KMS-11 (cell line): ENCODE measurements at regions not wholly inside any gene's neighbourhood (a gene's known extent, or its start where the extent isn't known, plus 50 kb on each side); places are given as distances from the start of the nearest gene placed in this dataset.
A peak's percentile ranks its signal among the peaks of the same experiment; 100 is the strongest.

Experiments used
- H2AFZ ChIP-seq: fragments of 200-600 bp; sonication (generic); 2 replicates; pipeline ENCODE4 v1.6.1; 2016; ENCODE audit warnings: antibody characterized with exemption, mixed run types, low read depth
- H3K27ac ChIP-seq: fragments of 200-600 bp; sonication (generic); 2 replicates; pipeline ENCODE4 v1.6.1; 2016; ENCODE audit warnings: mild to moderate bottlenecking, mixed run types
- H3K27me3 ChIP-seq: fragments of 200-600 bp; sonication (generic); 2 replicates; pipeline ENCODE4 v1.6.1; 2017; ENCODE audit warnings: mild to moderate bottlenecking, low read depth, mixed run types, moderate library complexity; ENCODE audit not compliant: insufficient read depth
- H3K36me3 ChIP-seq: fragments of 200-600 bp; sonication (generic); 2 replicates; pipeline ENCODE4 v1.6.1; 2017; ENCODE audit warnings: mild to moderate bottlenecking, mixed run types; ENCODE audit not compliant: insufficient read depth
- H3K4me1 ChIP-seq: fragments of 200-600 bp; sonication (generic); 2 replicates; pipeline ENCODE4 v1.6.1; 2016; ENCODE audit warnings: mild to moderate bottlenecking, low read depth, mixed run types; ENCODE audit not compliant: poor library complexity, severe bottlenecking
- H3K4me2 ChIP-seq: fragments of 200-600 bp; sonication (generic); 2 replicates; pipeline ENCODE4 v1.7.0; 2016; ENCODE audit warnings: mild to moderate bottlenecking, mixed run types
- H3K4me3 ChIP-seq: fragments of 200-600 bp; sonication (generic); IDR thresholded peaks from 2 replicates; pipeline ENCODE4 v1.6.1; 2017; ENCODE audit warnings: low read depth, low read length, mixed read lengths; ENCODE audit not compliant: insufficient read depth
- H3K79me2 ChIP-seq: fragments of 200-600 bp; sonication (generic); 2 replicates; pipeline ENCODE4 v1.6.1; 2016; ENCODE audit warnings: low read depth, mixed run types; ENCODE audit not compliant: insufficient read depth
- H3K9ac ChIP-seq: fragments of 200-600 bp; sonication (generic); 2 replicates; pipeline ENCODE4 v1.6.1; 2016; ENCODE audit warnings: mild to moderate bottlenecking, mixed run types
- H4K20me1 ChIP-seq: fragments of 200-600 bp; sonication (generic); 2 replicates; pipeline ENCODE4 v1.6.1; 2016; ENCODE audit warnings: mild to moderate bottlenecking, mixed run types; ENCODE audit not compliant: insufficient read depth
- CTCF ChIP-seq: fragments of 200-600 bp; sonication (generic); conservative IDR thresholded peaks from 2 replicates; pipeline ENCODE4 v1.6.1; 2017; ENCODE audit warnings: low read depth, mild to moderate bottlenecking, antibody characterized with exemption, low read length, moderate library complexity, mixed read lengths

DNA sequence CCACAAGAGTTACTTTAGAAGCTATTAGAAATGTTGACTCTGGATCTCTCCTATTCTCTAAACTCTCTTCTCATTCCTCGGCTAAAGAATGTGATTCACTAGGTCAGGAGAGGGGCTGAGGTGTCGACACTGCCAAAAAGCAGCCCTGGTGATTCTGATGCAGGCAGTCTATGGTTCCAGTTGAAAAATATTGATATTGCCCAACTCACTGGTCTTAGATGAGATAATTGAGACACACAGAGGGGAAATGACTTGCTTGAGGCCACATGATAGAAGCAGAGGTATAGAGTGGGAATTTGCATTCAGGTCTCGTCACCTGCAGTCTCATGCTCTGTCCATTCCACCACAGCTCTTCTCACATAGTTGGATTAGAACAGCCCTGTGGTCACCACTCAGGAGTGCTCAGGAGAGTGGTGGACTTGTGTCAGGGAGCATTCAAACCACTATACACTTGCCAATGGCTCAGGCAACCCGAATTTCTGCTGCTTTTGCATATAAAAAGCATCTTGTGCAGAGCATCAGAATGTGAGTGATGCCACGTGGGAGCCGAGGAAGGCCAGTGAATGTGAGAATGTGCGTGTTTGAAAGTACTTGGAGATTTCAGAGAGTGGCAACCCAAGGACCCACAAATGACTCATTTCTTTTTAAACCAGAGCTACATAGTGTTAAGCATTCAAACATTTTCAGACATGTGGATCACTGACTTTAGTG is 65.1 kb upstream of the CTLA4 start:
- Histone ChIP-seq H4K20me1 (no peaks in the 10 kb centered on the region), H3K4me2 (peak overlapping the region; percentile 49), H3K36me3 (no peaks in the 10 kb centered on the region), H3K9ac (no peak overlapping the region), H3K4me1 (peaks cover 89% of the 10 kb centered on the region), H3K4me3 (no peak overlapping the region), H3K27ac (peak overlapping the region; percentile 4; the same call in 1 of the 2 replicates), H2AFZ (no peak overlapping the region; the same call in 1 of the 2 replicates), H3K79me2 (no peaks in the 10 kb centered on the region), H3K27me3 (no peaks in the 10 kb centered on the region)
- no peak for TF ChIP-seq CTCF

- H3K27ac ChIP-seq = peak overlapping the region; percentile 4; the same call in 1 of the 2 replicates
- TF ChIP-seq CTCF = no peak
- no peak overlapping the region for H3K9ac ChIP-seq
- H3K79me2 ChIP-seq = no peaks in the 10 kb centered on the region
- no peaks in the 10 kb centered on the region for H3K36me3 ChIP-seq
- no peaks in the 10 kb centered on the region for H4K20me1 ChIP-seq
- no peaks in the 10 kb centered on the region for H3K27me3 ChIP-seq
- peaks cover 83% of the 10 kb centered on the region for H3K4me1 ChIP-seq
- H3K4me2 ChIP-seq = peak overlapping the region; percentile 49; the same call in 1 of the 2 replicates
- no peak overlapping the region for H2AFZ ChIP-seq
- H3K4me3 ChIP-seq = no peak overlapping the region
Observed at GRCh38 chr2:203803053-203803429, 64.5 kb upstream of the CTLA4 start.

- H3K27ac ChIP-seq = peak overlapping the region; percentile 55
- no peak for TF ChIP-seq CTCF
- no peaks in the 10 kb centered on the region for H3K36me3 ChIP-seq
- H3K4me3 ChIP-seq = no peak overlapping the region
- no peaks in the 10 kb centered on the region for H3K79me2 ChIP-seq
- no peak overlapping the region for H2AFZ ChIP-seq
- peaks cover 82% of the 10 kb centered on the region for H3K4me1 ChIP-seq
- H4K20me1 ChIP-seq = no peaks in the 10 kb centered on the region
- H3K9ac ChIP-seq = peak overlapping the region; percentile 4; the same call in 1 of the 2 replicates
- H3K27me3 ChIP-seq = no peaks in the 10 kb centered on the region
- peak overlapping the region; percentile 49 for H3K4me2 ChIP-seq
Observed at GRCh38 chr2:203804070-203804469, 63.5 kb upstream of the CTLA4 start.

GRCh38 chr2:203804764-203805485 is 62.6 kb upstream of the CTLA4 start:
- H3K79me2 ChIP-seq = no peaks in the 10 kb centered on the region
- no peak for TF ChIP-seq CTCF
- H3K9ac ChIP-seq = peak overlapping the region; percentile 4; the same call in 1 of the 2 replicates
- no peaks in the 10 kb centered on the region for H3K27me3 ChIP-seq
- H3K4me1 ChIP-seq = peaks cover 73% of the 10 kb centered on the region
- H2AFZ ChIP-seq = no peak overlapping the region
- H3K27ac ChIP-seq = peak overlapping the region; percentile 55
- no peaks in the 10 kb centered on the region for H3K36me3 ChIP-seq
- peak overlapping the region; percentile 49 for H3K4me2 ChIP-seq
- H4K20me1 ChIP-seq = no peaks in the 10 kb centered on the region
- no peak overlapping the region for H3K4me3 ChIP-seq
